IMR-90 (cell line): ENCODE measurements at regions not wholly inside any gene's neighbourhood (a gene's known extent, or its start where the extent isn't known, plus 50 kb on each side); places are given as distances from the start of the nearest gene placed in this dataset.

ENCODE experiments used
- ATAC-seq: fragments of 200-7000 bp; cut with Tn5 transposase; 2 replicates; pipeline ENCODE4 v1.9.1; 2020; ENCODE audit warnings: low read depth, mild to moderate bottlenecking, moderate library complexity
- BruUV-seq: library from RNA; stranded (reverse); fragments of 400-500 nt; replicated peaks from 2 replicates; lab custom pipeline; 2021; lab: Mats Ljungman, UMichigan
- CTCF ChIA-PET: fragments of 300-600 bp; formaldehyde crosslinking; extraction: SDS; loops from one replicate; lab custom pipeline; 2021; ENCODE audit warnings: antibody characterized with exemption; lab: Yijun Ruan, JAX
- POLR2A ChIA-PET: fragments of 300-600 bp; sonication (Branson Sonifier 250); formaldehyde crosslinking; loops from one replicate; lab custom pipeline; 2022; ENCODE audit warnings: antibody characterized with exemption; ENCODE audit not compliant: unreplicated experiment; lab: Charles Lee
- DNase-seq: peaks from one replicate; pipeline ENCODE4 v3.0.0; 2013
- H2AFZ ChIP-seq: replicated peaks from 2 replicates; pipeline ENCODE3; 2013; ENCODE audit warnings: low read length, mild to moderate bottlenecking; ENCODE audit not compliant: poor library complexity
- H2AK5ac ChIP-seq: 2 replicates; pipeline ENCODE4 v1.6.1; 2013; ENCODE audit warnings: low read depth, low read length, inconsistent platforms
- H2AK9ac ChIP-seq: replicated peaks from 2 replicates; pipeline ENCODE3; 2013; ENCODE audit warnings: mild to moderate bottlenecking, low read depth, low read length, moderate library complexity; ENCODE audit not compliant: poor library complexity
- H2BK120ac ChIP-seq: 2 replicates; pipeline ENCODE4 v1.6.1; 2013; ENCODE audit warnings: low read depth, low read length, inconsistent platforms
- H2BK15ac ChIP-seq: 3 replicates; pipeline ENCODE4 v1.6.1; 2013; ENCODE audit warnings: low read depth, low read length, inconsistent platforms
- H2BK20ac ChIP-seq: 2 replicates; pipeline ENCODE4 v1.6.1; 2013; ENCODE audit warnings: low read depth, mild to moderate bottlenecking, inconsistent platforms, low read length, moderate library complexity
- H2BK5ac ChIP-seq: 2 replicates; pipeline ENCODE4 v1.6.1; 2013; ENCODE audit warnings: mild to moderate bottlenecking, low read depth, low read length, inconsistent platforms; ENCODE audit not compliant: poor library complexity, severe bottlenecking
- H3K14ac ChIP-seq: replicated peaks from 2 replicates; pipeline ENCODE4 v1.6.1; 2013; ENCODE audit warnings: low read depth, low read length, inconsistent platforms
- H3K18ac ChIP-seq: 2 replicates; pipeline ENCODE4 v1.6.1; 2013; ENCODE audit warnings: low read depth, low read length, control low read depth
- H3K23ac ChIP-seq: 2 replicates; pipeline ENCODE4 v1.6.1; 2013; ENCODE audit warnings: low read depth, low read length, inconsistent platforms
- H3K27ac ChIP-seq: 2 replicates; pipeline ENCODE4 v1.5.1; 2013; ENCODE audit warnings: mild to moderate bottlenecking, control low read depth, low read length; ENCODE audit not compliant: insufficient read depth
- H3K27me3 ChIP-seq: 2 replicates; pipeline ENCODE4 v1.6.1; 2013; ENCODE audit warnings: low read length; ENCODE audit not compliant: control insufficient read depth, insufficient read depth
- H3K36me3 ChIP-seq: 2 replicates; pipeline ENCODE4 v1.6.1; 2013; ENCODE audit warnings: low read length, mixed read lengths; ENCODE audit not compliant: control insufficient read depth, insufficient read depth
- H3K4ac ChIP-seq: 2 replicates; pipeline ENCODE4 v1.6.1; 2013; ENCODE audit warnings: low read depth, low read length, inconsistent platforms
- H3K4me1 ChIP-seq: 2 replicates; pipeline ENCODE4 v1.6.1; 2013; ENCODE audit warnings: low read length, mixed read lengths; ENCODE audit not compliant: control insufficient read depth, insufficient read depth
- H3K4me2 ChIP-seq: 2 replicates; pipeline ENCODE4 v1.6.1; 2013; ENCODE audit warnings: low read depth, mild to moderate bottlenecking, control low read depth, low read length, moderate library complexity
- H3K4me3 ChIP-seq: 2 replicates; pipeline ENCODE4 v1.5.1; 2013; ENCODE audit warnings: low read depth, mild to moderate bottlenecking, control low read depth, low read length, moderate library complexity; ENCODE audit not compliant: insufficient read depth
- H3K56ac ChIP-seq: 2 replicates; pipeline ENCODE4 v1.6.1; 2013; ENCODE audit warnings: low read length, inconsistent platforms; ENCODE audit not compliant: insufficient read depth; ENCODE audit errors: extremely low read depth
- H3K79me1 ChIP-seq, 2 experiments: 2 replicates each; pipeline ENCODE4 v1.6.1; 2013; ENCODE audit warnings: low read length in 2 of 2, inconsistent platforms in 1 of 2, low read depth in 1 of 2
- H3K9ac ChIP-seq: 2 replicates; pipeline ENCODE4 v1.6.1; 2013; ENCODE audit warnings: low read depth, low read length, control low read depth
- H3K9me1 ChIP-seq: 2 replicates; pipeline ENCODE4 v1.6.1; 2013; ENCODE audit warnings: low read length, inconsistent platforms; ENCODE audit not compliant: insufficient read depth
- H3K9me3 ChIP-seq: 2 replicates; pipeline ENCODE4 v1.6.1; 2013; ENCODE audit warnings: low read length; ENCODE audit not compliant: control insufficient read depth, insufficient read depth
- H4K20me1 ChIP-seq: 2 replicates; pipeline ENCODE4 v1.6.1; 2013; ENCODE audit warnings: low read length, inconsistent platforms; ENCODE audit not compliant: insufficient read depth
- H4K5ac ChIP-seq: 2 replicates; pipeline ENCODE4 v1.6.1; 2013; ENCODE audit warnings: mild to moderate bottlenecking, low read depth, low read length, control low read depth
- H4K8ac ChIP-seq, 2 experiments: 2 replicates each; pipeline ENCODE4 v1.6.1; 2013; ENCODE audit warnings: low read depth in 2 of 2, low read length in 2 of 2, control low read depth in 1 of 2, inconsistent platforms in 1 of 2
- H4K91ac ChIP-seq: 2 replicates; pipeline ENCODE4 v1.6.1; 2013; ENCODE audit warnings: low read depth, low read length, inconsistent platforms; ENCODE audit not compliant: insufficient read depth
- BHLHE40 ChIP-seq: fragments of 150-350 bp; IDR thresholded peaks from 2 replicates; pipeline ENCODE4 v1.6.1; 2016; ENCODE audit warnings: mild to moderate bottlenecking, low read depth, low read length
- CEBPB ChIP-seq: IDR thresholded peaks from 2 replicates; pipeline ENCODE4 v1.6.1; 2012; ENCODE audit warnings: low read depth, low read length, improper control_type of control experiment
- CHD1 ChIP-seq: IDR thresholded peaks from 2 replicates; pipeline ENCODE4 v1.6.1; 2012; ENCODE audit warnings: low read depth, low read length, improper control_type of control experiment
- CTCF ChIP-seq: conservative IDR thresholded peaks from 2 replicates; pipeline ENCODE4 v1.5.1; 2012; ENCODE audit warnings: mild to moderate bottlenecking, low read depth, low read length, improper control_type of control experiment
- ELK1 ChIP-seq: fragments of 150-350 bp; IDR thresholded peaks from 2 replicates; pipeline ENCODE4 v1.6.1; 2016; ENCODE audit warnings: low read depth, mild to moderate bottlenecking, low read length, moderate library complexity, borderline replicate concordance
- FOS ChIP-seq: fragments of 150-350 bp; IDR thresholded peaks from 2 replicates; pipeline ENCODE4 v1.6.1; 2016; ENCODE audit warnings: low read depth, low read length
- MAFK ChIP-seq: IDR thresholded peaks from 2 replicates; pipeline ENCODE4 v1.6.1; 2012; ENCODE audit warnings: low read depth, low read length, improper control_type of control experiment
- MAZ ChIP-seq: IDR thresholded peaks from 2 replicates; pipeline ENCODE4 v1.6.1; 2012; ENCODE audit warnings: low read depth, mild to moderate bottlenecking, low read length, improper control_type of control experiment, moderate library complexity, borderline replicate concordance
- MXI1 ChIP-seq: IDR thresholded peaks from 2 replicates; pipeline ENCODE4 v1.6.1; 2012; ENCODE audit warnings: low read depth, mild to moderate bottlenecking, low read length, moderate library complexity, borderline replicate concordance
- NFE2L2 ChIP-seq: fragments of 150-350 bp; IDR thresholded peaks from 2 replicates; pipeline ENCODE4 v1.6.1; 2016; ENCODE audit warnings: low read depth, mild to moderate bottlenecking, low read length
- POLR2A ChIP-seq: IDR thresholded peaks from 2 replicates; pipeline ENCODE4 v1.6.1; 2012; ENCODE audit warnings: mild to moderate bottlenecking, low read depth, low read length
- RAD21 ChIP-seq: IDR thresholded peaks from 2 replicates; pipeline ENCODE4 v1.6.1; 2012; ENCODE audit warnings: low read length, improper control_type of control experiment
- RCOR1 ChIP-seq: IDR thresholded peaks from 2 replicates; pipeline ENCODE4 v1.6.1; 2012; ENCODE audit warnings: mild to moderate bottlenecking, low read length, improper control_type of control experiment; ENCODE audit not compliant: insufficient replicate concordance
- RFX5 ChIP-seq: IDR thresholded peaks from 2 replicates; pipeline ENCODE4 v1.8.0; 2012; ENCODE audit warnings: low read depth, mild to moderate bottlenecking, low read length, moderate library complexity
- SMC3 ChIP-seq: fragments of 150-350 bp; IDR thresholded peaks from 2 replicates; pipeline ENCODE4 v1.6.1; 2016; ENCODE audit warnings: low read depth, mild to moderate bottlenecking, antibody characterized with exemption, low read length, moderate library complexity
- USF2 ChIP-seq: fragments of 150-350 bp; IDR thresholded peaks from 2 replicates; pipeline ENCODE4 v1.6.1; 2017; ENCODE audit warnings: mild to moderate bottlenecking, antibody characterized with exemption, low read length, low read depth
- WGBS, 2 experiments: methylation state at CpG; one replicate each; pipeline versions ENCODE4 v1.1.5 to v1.1.7; 2013; ENCODE audit warnings: missing lambda C conversion rate in 2 of 2; ENCODE audit not compliant: insufficient read length in 1 of 2; ENCODE audit errors: extremely low coverage in 2 of 2; 5-methylcytosine and 5-hydroxymethylcytosine counted together
- dilution Hi-C: fragments of 300-500 bp; cut with HindIII; formaldehyde crosslinking; loops from one replicate; pipeline ENCODE4 v1.14.3; 2018; ENCODE audit warnings: low sequenced_read_pairs; ENCODE audit not compliant: unreplicated experiment
- in situ Hi-C: fragments of 300-500 bp; cut with MboI; formaldehyde crosslinking; loops from 3 replicates; pipeline ENCODE4 v1.14.3; 2019; ENCODE audit warnings: low sequenced_read_pairs, inconsistent platforms, mixed read lengths
- intact Hi-C: fragments of 100-400 bp; cut with micrococcal nuclease; formaldehyde crosslinking; loops from 2 replicates; pipeline ENCODE4 v1.10.0; 2022

- ATAC-seq: no peak
- Histone ChIP-seq H4K8ac (no peak overlapping the region), H3K18ac (no peak overlapping the region), H3K4me1 (no peaks in the 10 kb centered on the region), H2BK5ac (no peak overlapping the region), H2AK9ac (no peak overlapping the region), H3K4ac (no peak overlapping the region), H2BK15ac (no peak overlapping the region), H3K4me2 (no peak overlapping the region), H2BK120ac (no peak overlapping the region), H3K36me3 (no peaks in the 10 kb centered on the region), H4K5ac (no peak overlapping the region), H3K79me1 (no peaks in the 10 kb centered on the region), H2AK5ac (no peak overlapping the region), H3K4me3 (no peak overlapping the region), H3K9ac (no peak overlapping the region), H3K27me3 (peaks cover 14% of the 10 kb centered on the region), H3K14ac (no peak overlapping the region), H3K9me3 (no peaks in the 10 kb centered on the region), H3K56ac (no peak overlapping the region), H4K91ac (no peak overlapping the region), H3K27ac (no peak overlapping the region), H2AFZ (no peak overlapping the region), H2BK20ac (no peak overlapping the region), H3K23ac (no peak overlapping the region), H4K20me1 (0 out of 2 replicates have a peak, but pooled peaks cover 3% of the 10 kb centered on the region), H3K9me1 (no peaks in the 10 kb centered on the region)
- CTCF ChIA-PET: no interaction called here
- dilution Hi-C loops: no loop called here
- intact Hi-C loops: no loop called here
- BruUV-seq: no TSS peak
- no peak for DNase-seq
- 67% methylated on average over 2 of the region's 16 CpGs; no CpG with 5 or more reads in 1 of the 2 experiments for WGBS, 2 experiments
- in situ Hi-C loops: no loop called here
- POLR2A ChIA-PET: interaction anchor here (0.5 kb wide), 1 partner anchor 13 kb away, joined by 4 read pairs; no protein-coding TSS in a partner anchor
- TF ChIP-seq FOS (no peak), CHD1 (no peak), CTCF (no peak), CEBPB (no peak), RCOR1 (no peak), ELK1 (no peak), SMC3 (no peak), POLR2A (no peak), MXI1 (no peak), RFX5 (no peak), RAD21 (no peak), BHLHE40 (no peak), MAFK (no peak), NFE2L2 (no peak), USF2 (no peak), MAZ (no peak)
These were observed 83.3 kb downstream of the RTP5 start for GRCh38 chr2:241952816-241953215.
